Activated CD8-positive, alpha-beta T cell treated with anti-CD3 and anti-CD28 coated beads for 36 hours (primary cell): ENCODE measurements at regions not wholly inside any gene's neighbourhood (a gene's known extent, or its start where the extent isn't known, plus 50 kb on each side); places are given as distances from the start of the nearest gene placed in this dataset.

Experiments
- ATAC-seq: fragments of 200-7000 bp; cut with Tn5 transposase; one replicate; pipeline ENCODE4 v1.10.0; 2021; ENCODE audit warnings: mild to moderate bottlenecking, moderate library complexity
- CTCF ChIA-PET: fragments of 350-600 bp; sonication (Branson Sonifier 250); formaldehyde crosslinking; loops from one replicate; lab custom pipeline; 2021; ENCODE audit warnings: antibody characterized with exemption; lab: Charles Lee
- POLR2A ChIA-PET: fragments of 350-600 bp; sonication (Branson Sonifier 250); formaldehyde crosslinking; loops from one replicate; lab custom pipeline; 2021; ENCODE audit warnings: antibody characterized with exemption; lab: Charles Lee
- DNase-seq: peaks from one replicate; pipeline ENCODE4 v3.0.0-alpha.2; 2020
- H3K27ac Mint-ChIP-seq: one replicate; pipeline ENCODE4 v1.8.0; 2021; ENCODE audit warnings: mild to moderate bottlenecking, mixed read lengths
- H3K27me3 Mint-ChIP-seq: one replicate; pipeline ENCODE4 v1.8.0; 2021; ENCODE audit warnings: mixed read lengths
- H3K36me3 Mint-ChIP-seq: one replicate; pipeline ENCODE4 v1.8.0; 2021; ENCODE audit warnings: low read depth, mixed read lengths
- H3K4me1 Mint-ChIP-seq: one replicate; pipeline ENCODE4 v1.8.0; 2021; ENCODE audit warnings: low read depth, mixed read lengths
- H3K4me3 Mint-ChIP-seq: one replicate; pipeline ENCODE4 v1.8.0; 2021; ENCODE audit warnings: mild to moderate bottlenecking, moderate library complexity, mixed read lengths
- H3K9me3 Mint-ChIP-seq: one replicate; pipeline ENCODE4 v1.8.0; 2021; ENCODE audit warnings: mixed read lengths
- intact Hi-C: fragments of 100-400 bp; cut with micrococcal nuclease; formaldehyde crosslinking; loops from one replicate; pipeline ENCODE4 v1.10.0; 2022
- TF ChIP-seq, protein P1 (sequence below): fragments of 200-600 bp; IDR thresholded peaks from one replicate; pipeline ENCODE4 v1.8.0; 2022; ENCODE audit warnings: antibody characterized with exemption, mild to moderate bottlenecking

DNA sequence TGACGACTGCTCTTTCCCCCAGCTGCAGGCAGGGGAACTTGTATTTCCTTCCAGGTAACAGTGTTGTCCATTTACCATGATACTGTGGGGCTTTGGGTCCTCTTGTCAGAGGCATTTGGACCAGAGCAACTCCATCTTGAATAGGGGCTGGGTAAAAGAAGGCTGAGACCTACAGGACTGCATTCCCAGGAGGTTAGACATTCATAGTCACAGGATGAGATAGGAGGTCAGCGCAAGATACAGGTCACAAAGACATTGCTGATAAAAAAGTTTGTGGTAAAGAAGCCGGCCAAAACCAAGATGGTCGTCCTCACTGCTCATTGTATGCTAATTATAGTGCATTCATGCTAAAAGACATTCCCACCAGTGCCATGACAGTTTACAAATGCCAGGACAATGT, 249.5 kb downstream of the SLC4A3 start:
- H3K27me3 Mint-ChIP-seq: no peaks in the 10 kb centered on the region
- no peaks in the 10 kb centered on the region for H3K9me3 Mint-ChIP-seq
- ChIA-PET POLR2A (no interaction called here), CTCF (no interaction called here)
- TF ChIP-seq, protein P1, sequence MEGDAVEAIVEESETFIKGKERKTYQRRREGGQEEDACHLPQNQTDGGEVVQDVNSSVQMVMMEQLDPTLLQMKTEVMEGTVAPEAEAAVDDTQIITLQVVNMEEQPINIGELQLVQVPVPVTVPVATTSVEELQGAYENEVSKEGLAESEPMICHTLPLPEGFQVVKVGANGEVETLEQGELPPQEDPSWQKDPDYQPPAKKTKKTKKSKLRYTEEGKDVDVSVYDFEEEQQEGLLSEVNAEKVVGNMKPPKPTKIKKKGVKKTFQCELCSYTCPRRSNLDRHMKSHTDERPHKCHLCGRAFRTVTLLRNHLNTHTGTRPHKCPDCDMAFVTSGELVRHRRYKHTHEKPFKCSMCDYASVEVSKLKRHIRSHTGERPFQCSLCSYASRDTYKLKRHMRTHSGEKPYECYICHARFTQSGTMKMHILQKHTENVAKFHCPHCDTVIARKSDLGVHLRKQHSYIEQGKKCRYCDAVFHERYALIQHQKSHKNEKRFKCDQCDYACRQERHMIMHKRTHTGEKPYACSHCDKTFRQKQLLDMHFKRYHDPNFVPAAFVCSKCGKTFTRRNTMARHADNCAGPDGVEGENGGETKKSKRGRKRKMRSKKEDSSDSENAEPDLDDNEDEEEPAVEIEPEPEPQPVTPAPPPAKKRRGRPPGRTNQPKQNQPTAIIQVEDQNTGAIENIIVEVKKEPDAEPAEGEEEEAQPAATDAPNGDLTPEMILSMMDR: no peak
- ATAC-seq (no peak), DNase-seq (no peak)
- no peaks in the 10 kb centered on the region for H3K36me3 Mint-ChIP-seq
- intact Hi-C loops: no loop called here
- no peak overlapping the region for H3K27ac Mint-ChIP-seq
- H3K4me3 Mint-ChIP-seq: no peak overlapping the region
- no peaks in the 10 kb centered on the region for H3K4me1 Mint-ChIP-seq

DNA sequence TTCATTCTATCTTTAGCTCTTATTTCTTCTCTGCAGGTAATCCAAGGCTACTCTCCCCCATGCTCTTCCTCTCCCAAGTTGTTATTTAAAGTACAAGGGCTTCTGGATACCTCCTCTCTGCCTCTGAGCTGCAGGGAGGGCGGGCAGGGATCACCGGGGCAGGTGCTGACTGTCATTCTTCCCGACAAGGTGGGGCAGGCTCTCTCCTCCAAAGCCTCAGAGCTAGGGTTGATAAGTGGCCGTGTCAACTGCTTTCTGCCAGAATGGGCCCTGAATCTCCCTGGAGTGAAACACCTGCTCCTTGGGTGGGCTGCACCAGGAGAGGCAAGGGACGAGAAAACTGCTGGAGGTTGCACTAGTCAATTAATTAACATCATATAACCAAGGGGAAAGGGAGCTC, 250.3 kb downstream of the SLC4A3 start:
- intact Hi-C loops: no loop called here
- DNase-seq: no peak
- CTCF ChIA-PET: no interaction called here
- peaks cover 1% of the 10 kb centered on the region for H3K27me3 Mint-ChIP-seq
- no peak overlapping the region for H3K27ac Mint-ChIP-seq
- H3K36me3 Mint-ChIP-seq: no peaks in the 10 kb centered on the region
- ATAC-seq: no peak
- no peaks in the 10 kb centered on the region for H3K4me1 Mint-ChIP-seq
- no peaks in the 10 kb centered on the region for H3K9me3 Mint-ChIP-seq
- TF ChIP-seq, protein P1: no peak
- no peak overlapping the region for H3K4me3 Mint-ChIP-seq
- POLR2A ChIA-PET: no interaction called here

DNA sequence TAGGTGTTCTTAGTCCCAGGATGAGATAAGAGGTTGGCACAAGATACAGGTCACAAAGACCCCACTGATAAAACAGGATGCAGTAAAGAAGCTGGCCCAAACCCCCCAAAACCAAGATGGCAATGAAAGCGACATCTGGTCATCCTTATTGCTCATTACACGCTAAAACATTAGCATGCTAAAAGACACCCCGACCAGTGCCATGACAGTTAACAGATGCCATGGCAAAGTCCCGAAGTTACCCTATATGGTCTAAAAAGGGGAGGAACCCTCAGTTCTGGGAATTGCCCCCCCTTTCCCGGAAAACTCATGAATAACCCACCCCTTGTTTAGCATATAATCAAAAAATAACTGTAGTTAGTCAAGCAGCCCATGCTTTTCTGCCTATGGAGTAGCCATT, 251.1 kb downstream of the SLC4A3 start:
- no peak for ATAC-seq
- Mint-ChIP-seq H3K36me3 (no peaks in the 10 kb centered on the region), H3K27ac (no peak overlapping the region), H3K4me3 (no peak overlapping the region), H3K9me3 (no peaks in the 10 kb centered on the region), H3K27me3 (peaks cover 1% of the 10 kb centered on the region), H3K4me1 (no peaks in the 10 kb centered on the region)
- DNase-seq: no peak
- intact Hi-C loops: no loop called here
- ChIA-PET POLR2A (no interaction called here), CTCF (no interaction called here)
- TF ChIP-seq, protein P1: no peak

DNA sequence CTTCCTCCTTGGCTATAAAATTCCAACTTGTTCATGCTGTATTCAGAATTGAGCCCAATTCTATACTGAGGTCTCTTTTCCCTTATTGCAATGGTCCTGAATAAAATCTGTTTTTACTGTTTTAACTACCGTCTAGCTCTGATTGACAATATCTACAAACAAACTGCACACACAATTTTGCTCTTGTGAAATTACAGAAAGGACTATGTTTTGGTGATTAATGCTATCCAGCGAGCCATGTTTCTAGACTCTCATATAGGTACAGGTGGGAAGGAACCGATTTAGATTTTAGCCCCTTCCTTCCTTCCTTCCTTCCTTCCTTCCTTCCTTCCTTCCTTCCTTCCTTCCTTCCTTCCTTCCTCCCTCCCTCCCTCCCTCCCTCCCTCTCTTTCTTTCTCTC, 254.4 kb downstream of the SLC4A3 start:
- ChIA-PET CTCF (no interaction called here), POLR2A (no interaction called here)
- ATAC-seq (no peak), DNase-seq (no peak)
- TF ChIP-seq, protein P1: no peak
- H3K27me3 Mint-ChIP-seq: peaks cover 5% of the 10 kb centered on the region
- intact Hi-C loops: no loop called here
- no peaks in the 10 kb centered on the region for H3K4me1 Mint-ChIP-seq
- no peak overlapping the region for H3K4me3 Mint-ChIP-seq
- no peaks in the 10 kb centered on the region for H3K9me3 Mint-ChIP-seq
- no peak overlapping the region for H3K27ac Mint-ChIP-seq
- no peaks in the 10 kb centered on the region for H3K36me3 Mint-ChIP-seq

DNA sequence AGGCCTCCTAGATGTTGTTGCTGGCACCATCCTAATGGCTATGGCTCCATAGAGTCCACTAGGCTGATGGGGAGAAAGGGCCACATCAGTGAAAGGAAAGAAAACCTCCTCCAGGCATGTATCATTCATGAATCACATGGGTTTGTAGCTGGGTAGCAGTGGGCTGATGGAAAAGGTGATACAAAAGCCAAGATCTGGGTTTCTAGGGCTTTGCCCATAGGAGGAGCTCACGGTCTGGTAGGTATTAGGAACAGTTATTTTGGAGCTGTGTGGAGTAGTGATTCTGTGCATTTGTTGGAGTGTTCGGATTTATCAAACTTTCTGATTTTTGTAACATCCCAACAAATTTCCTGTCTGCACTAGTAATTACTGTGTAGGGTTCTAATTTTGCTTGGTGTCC, 259.2 kb downstream of the SLC4A3 start:
- no peaks in the 10 kb centered on the region for H3K36me3 Mint-ChIP-seq
- no peaks in the 10 kb centered on the region for H3K4me1 Mint-ChIP-seq
- H3K27ac Mint-ChIP-seq: no peak overlapping the region
- H3K4me3 Mint-ChIP-seq: no peak overlapping the region
- TF ChIP-seq, protein P1: no peak
- peaks cover 6% of the 10 kb centered on the region for H3K27me3 Mint-ChIP-seq
- no peaks in the 10 kb centered on the region for H3K9me3 Mint-ChIP-seq
- DNase-seq: no peak
- ChIA-PET POLR2A (no interaction called here), CTCF (no interaction called here)
- intact Hi-C loops: no loop called here
- ATAC-seq: no peak
